Sigmoid colon (tissue), 6 donors: ENCODE measurements at regions not wholly inside any gene's neighbourhood (a gene's known extent, or its start where the extent isn't known, plus 50 kb on each side); places are given as distances from the start of the nearest gene placed in this dataset.

Experiments used
- DNase-seq: peaks from one replicate; pipeline ENCODE4 v3.0.0-alpha.2; 2019
- H3K27ac ChIP-seq, 4 donors: fragments of 200-600 bp; sonication (generic); one replicate each; pipeline ENCODE4 v1.5.1; 2016 to 2019; ENCODE audit warnings: mild to moderate bottlenecking in 1 of 4
- H3K27me3 ChIP-seq, 3 donors: fragments of 200-600 bp; sonication (generic); one replicate each; pipeline ENCODE4 v1.5.1; 2019; ENCODE audit warnings: mild to moderate bottlenecking in 1 of 3
- H3K36me3 ChIP-seq, 4 donors: fragments of 200-600 bp; sonication (generic); one replicate each; pipeline ENCODE4 v1.5.1; 2016 to 2019
- H3K4me1 ChIP-seq, 4 donors: fragments of 200-600 bp; sonication (generic); one replicate each; pipeline ENCODE4 v1.5.1; 2017 to 2019
- H3K4me3 ChIP-seq, 4 donors: fragments of 200-600 bp; sonication (generic); one replicate each; pipeline ENCODE4 v1.5.1; 2017 to 2019; ENCODE audit warnings: mild to moderate bottlenecking in 2 of 4, moderate library complexity in 1 of 4
- H3K9me3 ChIP-seq, 4 donors: fragments of 200-600 bp in 3 of 4; sonication (generic) in 3 of 4; one replicate each; pipeline versions ENCODE4 v1.5.1 to v1.6.1; 2013 to 2019
- EP300 ChIP-seq, 4 donors: sonication (generic); formaldehyde crosslinking; IDR thresholded peaks; one replicate each; pipeline ENCODE4 v1.6.1; 2017; ENCODE audit warnings: antibody characterized with exemption in 4 of 4
- POLR2A ChIP-seq, 2 donors: fragments of 450-650 bp; IDR thresholded peaks; one replicate each; pipeline ENCODE4 v1.6.1; 2016; ENCODE audit warnings: antibody characterized with exemption in 2 of 2, mild to moderate bottlenecking in 2 of 2, moderate library complexity in 2 of 2
- POLR2AphosphoS5 ChIP-seq, 4 donors: sonication (generic); formaldehyde crosslinking; IDR thresholded peaks; one replicate each; pipeline ENCODE4 v1.6.1; 2017; ENCODE audit warnings: antibody characterized with exemption in 4 of 4
- WGBS, 2 donors: extraction: QIAGEN DNeasy Blood & Tissue Kit; methylation state at CpG; one replicate each; pipeline ENCODE4 v1.1.7; 2013; 5-methylcytosine and 5-hydroxymethylcytosine counted together
- intact Hi-C: fragments of 100-400 bp; cut with DNase I; formaldehyde crosslinking; loops from one replicate; pipeline ENCODE4 v1.15.1; 2023
- TF ChIP-seq, protein P1 (sequence below), 4 experiments: fragments of 450-650 bp in 3 of 4; fragments of 200-600 bp in 1 of 4; IDR thresholded peaks; one replicate each; pipeline ENCODE4 v1.5.1; 2016 to 2019; ENCODE audit warnings: antibody characterized with exemption in 4 of 4, mild to moderate bottlenecking in 3 of 4, moderate library complexity in 2 of 4
- donor health status: healthy with polysubstance abuse.
- donor health status: healthy.

DNA sequence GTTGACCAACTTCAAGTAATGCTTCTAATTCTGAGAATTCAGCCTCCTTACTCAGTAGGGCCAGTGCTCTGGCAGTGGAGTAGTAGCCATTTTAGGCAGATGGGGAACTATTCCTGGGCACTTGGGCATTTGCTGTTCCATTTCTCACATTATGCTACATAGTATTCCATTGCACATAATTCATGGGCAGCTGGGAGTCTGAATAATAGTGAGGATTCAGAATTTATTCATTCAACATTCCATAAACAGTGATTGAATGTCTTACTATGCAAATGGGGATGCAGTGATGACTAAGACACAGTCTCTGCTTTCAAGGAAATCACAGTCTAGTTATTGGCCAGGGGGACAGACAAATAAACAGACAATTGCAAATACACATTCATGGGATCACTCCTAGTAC is 301.0 kb upstream of the KCNN2 start:
- DNase-seq = no peak
- intact Hi-C loops = no loop called here
- Histone ChIP-seq H3K27ac (no peak overlapping the region), H3K4me3 (no peak overlapping the region), H3K36me3 (no peaks in the 10 kb centered on the region), H3K9me3 (no peaks in the 10 kb centered on the region), H3K27me3 (no peaks in the 10 kb centered on the region), H3K4me1 (peaks cover 0 to 7% (median 0%) of the 10 kb centered on the region in 4 donors)
- TF ChIP-seq EP300 (IDR thresholded peaks at IDR 0.05) (no peak), POLR2AphosphoS5 (IDR thresholded peaks at IDR 0.05) (no peak), POLR2A (IDR thresholded peaks at IDR 0.05) (no peak)
- TF ChIP-seq, protein P1, sequence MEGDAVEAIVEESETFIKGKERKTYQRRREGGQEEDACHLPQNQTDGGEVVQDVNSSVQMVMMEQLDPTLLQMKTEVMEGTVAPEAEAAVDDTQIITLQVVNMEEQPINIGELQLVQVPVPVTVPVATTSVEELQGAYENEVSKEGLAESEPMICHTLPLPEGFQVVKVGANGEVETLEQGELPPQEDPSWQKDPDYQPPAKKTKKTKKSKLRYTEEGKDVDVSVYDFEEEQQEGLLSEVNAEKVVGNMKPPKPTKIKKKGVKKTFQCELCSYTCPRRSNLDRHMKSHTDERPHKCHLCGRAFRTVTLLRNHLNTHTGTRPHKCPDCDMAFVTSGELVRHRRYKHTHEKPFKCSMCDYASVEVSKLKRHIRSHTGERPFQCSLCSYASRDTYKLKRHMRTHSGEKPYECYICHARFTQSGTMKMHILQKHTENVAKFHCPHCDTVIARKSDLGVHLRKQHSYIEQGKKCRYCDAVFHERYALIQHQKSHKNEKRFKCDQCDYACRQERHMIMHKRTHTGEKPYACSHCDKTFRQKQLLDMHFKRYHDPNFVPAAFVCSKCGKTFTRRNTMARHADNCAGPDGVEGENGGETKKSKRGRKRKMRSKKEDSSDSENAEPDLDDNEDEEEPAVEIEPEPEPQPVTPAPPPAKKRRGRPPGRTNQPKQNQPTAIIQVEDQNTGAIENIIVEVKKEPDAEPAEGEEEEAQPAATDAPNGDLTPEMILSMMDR (IDR thresholded peaks at IDR 0.05) = no peak

DNA sequence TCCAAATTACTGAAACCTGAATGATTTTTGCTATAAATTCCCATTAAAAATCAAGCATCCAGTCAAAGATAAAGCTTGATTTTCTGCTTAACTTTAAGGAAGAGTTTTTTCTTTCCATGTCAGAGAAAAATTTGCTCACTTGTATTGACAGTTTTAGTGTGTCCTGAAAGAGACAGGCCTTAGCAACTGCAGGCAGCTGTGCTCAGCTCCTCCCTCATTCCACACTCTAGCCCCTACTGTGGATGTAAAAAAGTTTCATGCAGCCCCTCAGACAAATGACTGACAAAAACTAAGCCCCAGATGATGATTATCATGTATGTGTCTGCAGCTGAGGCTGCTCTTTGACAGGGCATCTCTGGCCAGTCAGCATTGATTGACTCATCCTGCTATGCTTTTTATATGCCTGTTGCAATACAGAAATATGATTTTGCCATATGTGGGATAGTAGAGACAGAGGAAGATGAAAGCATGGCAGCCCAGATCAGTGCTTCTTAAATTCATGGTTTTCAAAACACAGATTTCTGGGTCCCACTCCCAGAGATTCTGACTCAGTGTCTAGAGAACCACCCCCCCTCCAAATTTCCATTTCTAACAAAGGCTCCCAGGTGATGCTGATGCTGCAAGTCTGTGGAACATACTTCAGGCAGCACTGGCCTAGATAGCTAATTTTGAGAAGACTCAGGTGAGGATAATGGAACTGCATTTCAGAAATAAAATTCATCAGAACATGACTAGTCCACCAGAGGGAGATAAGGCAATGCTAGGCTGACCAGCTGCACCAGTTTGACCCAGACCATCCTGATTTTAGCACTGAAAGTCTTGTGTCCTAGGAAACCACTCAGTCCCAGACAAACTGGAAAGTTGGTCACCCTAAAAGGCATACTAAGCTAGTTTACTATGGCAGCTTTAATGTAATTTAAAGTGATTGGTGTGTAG is 298.7 kb upstream of the KCNN2 start:
- intact Hi-C loops = no loop called here
- Histone ChIP-seq H3K9me3 (no peaks in the 10 kb centered on the region), H3K4me1 (no peaks in the 10 kb centered on the region), H3K27ac (no peak overlapping the region), H3K4me3 (no peak overlapping the region), H3K36me3 (no peaks in the 10 kb centered on the region), H3K27me3 (no peaks in the 10 kb centered on the region)
- DNase-seq = no peak
- TF ChIP-seq EP300 (IDR thresholded peaks at IDR 0.05) = no peak
- no peak for TF ChIP-seq POLR2A (IDR thresholded peaks at IDR 0.05)
- no peak for TF ChIP-seq POLR2AphosphoS5 (IDR thresholded peaks at IDR 0.05)
- TF ChIP-seq, protein P1 (IDR thresholded peaks at IDR 0.05) = no peak

DNA sequence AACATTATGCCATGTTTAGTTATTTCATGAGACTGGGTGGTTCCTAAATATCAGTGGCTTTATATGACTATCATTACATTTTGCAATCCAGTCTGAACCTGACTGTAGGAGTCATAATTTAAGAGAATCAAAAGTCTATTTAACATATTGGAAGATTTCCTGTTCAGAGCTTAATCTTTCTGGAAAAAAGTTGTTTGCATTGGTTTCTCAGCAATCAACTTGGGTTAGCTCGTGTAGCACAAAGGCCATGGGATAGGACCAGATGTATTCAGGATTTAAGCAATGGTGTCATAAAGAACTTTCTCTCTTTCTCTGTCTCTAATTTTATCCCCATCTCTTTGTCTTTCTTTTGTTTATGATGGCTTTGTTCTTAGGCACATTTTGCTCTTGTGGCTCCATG is 296.0 kb upstream of the KCNN2 start:
- Histone ChIP-seq H3K27ac (no peak overlapping the region), H3K9me3 (no peaks in the 10 kb centered on the region), H3K4me3 (no peak overlapping the region), H3K4me1 (no peaks in the 10 kb centered on the region), H3K27me3 (no peaks in the 10 kb centered on the region), H3K36me3 (no peaks in the 10 kb centered on the region)
- intact Hi-C loops = no loop called here
- no peak for TF ChIP-seq POLR2AphosphoS5 (IDR thresholded peaks at IDR 0.05)
- no peak for TF ChIP-seq POLR2A (IDR thresholded peaks at IDR 0.05)
- TF ChIP-seq, protein P1 (IDR thresholded peaks at IDR 0.05) = no peak
- TF ChIP-seq EP300 (IDR thresholded peaks at IDR 0.05) = no peak
- DNase-seq = no peak
- 16 to 63% methylated on average over 1 of the region's 1 CpG for WGBS, 2 donors

DNA sequence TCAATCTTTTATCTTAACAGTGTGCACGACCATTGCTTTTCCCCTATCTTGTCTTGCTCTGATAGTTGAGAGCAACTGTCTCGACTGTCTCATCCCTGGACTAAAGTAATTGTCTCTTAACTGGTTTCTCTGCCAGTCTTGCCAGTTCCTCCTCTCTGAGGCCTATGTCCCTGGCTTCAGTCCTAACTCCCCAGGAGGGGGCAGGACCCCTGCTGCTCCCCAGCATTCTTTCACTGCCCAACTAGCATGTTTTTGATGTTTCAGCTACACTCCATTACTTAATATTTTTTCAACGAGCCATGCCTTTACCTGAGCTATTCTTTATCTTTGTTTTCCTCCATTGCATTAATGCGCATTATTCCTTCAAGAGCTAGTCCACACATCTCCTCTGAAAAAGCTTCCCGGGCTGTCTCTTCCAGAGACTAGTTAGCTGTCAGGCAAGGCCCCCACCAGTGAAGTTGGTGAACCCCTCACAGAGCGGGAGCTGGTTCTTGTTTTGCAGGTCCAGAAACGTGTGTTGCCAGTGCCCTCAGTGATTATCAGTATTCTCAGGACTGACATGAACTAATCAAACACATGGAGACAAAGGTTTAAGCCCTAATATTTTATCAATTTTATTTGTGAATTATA is 291.7 kb upstream of the KCNN2 start:
- Histone ChIP-seq H3K27ac (no peak overlapping the region), H3K27me3 (no peaks in the 10 kb centered on the region), H3K36me3 (no peaks in the 10 kb centered on the region), H3K9me3 (no peaks in the 10 kb centered on the region), H3K4me3 (no peak overlapping the region), H3K4me1 (no peaks in the 10 kb centered on the region)
- 65 to 75% methylated on average over 7 of the region's 7 CpGs for WGBS, 2 donors
- intact Hi-C loops = no loop called here
- TF ChIP-seq, protein P1 (IDR thresholded peaks at IDR 0.05) = no peak
- no peak for TF ChIP-seq POLR2A (IDR thresholded peaks at IDR 0.05)
- TF ChIP-seq POLR2AphosphoS5 (IDR thresholded peaks at IDR 0.05) = no peak
- TF ChIP-seq EP300 (IDR thresholded peaks at IDR 0.05) = no peak
- DNase-seq = no peak
